ENCODE measurements at regions not wholly inside any gene's neighbourhood (a gene's known extent, or its start where the extent isn't known, plus 50 kb on each side); places are given as distances from the start of the nearest gene placed in this dataset.

GRCh38 chr7:153529651-153530165 is 522.5 kb upstream of the DPP6 start:
- TF ChIP-seq CTCF (IDR thresholded peaks at IDR 0.05; ENCODE audit: insufficient read depth, low read depth, low read length) (no peak), EZH2 (IDR thresholded peaks at IDR 0.05; ENCODE audit: insufficient read depth, low read length) (no peak)
